Mesothelial cell of epicardium (in vitro differentiated cells): ENCODE measurements at regions not wholly inside any gene's neighbourhood (a gene's known extent, or its start where the extent isn't known, plus 50 kb on each side); places are given as distances from the start of the nearest gene placed in this dataset.

Experiments
- DNase-seq, 2 experiments: peaks; one replicate each; pipeline ENCODE4 v3.0.0; 2021; ENCODE audit warnings: low spot score in 2 of 2; ENCODE audit not compliant: unreplicated experiment in 2 of 2
- H3K27ac Mint-ChIP-seq: 2 replicates; pipeline ENCODE4 v1.8.0; 2021; ENCODE audit warnings: mixed read lengths
- H3K27me3 Mint-ChIP-seq: 2 replicates; pipeline ENCODE4 v1.8.0; 2021; ENCODE audit warnings: low read depth, mixed read lengths
- H3K36me3 Mint-ChIP-seq: 2 replicates; pipeline ENCODE4 v1.8.0; 2021; ENCODE audit warnings: mixed read lengths
- H3K4me1 Mint-ChIP-seq: 2 replicates; pipeline ENCODE4 v1.8.0; 2021; ENCODE audit warnings: mixed read lengths
- H3K4me3 Mint-ChIP-seq: 2 replicates; pipeline ENCODE4 v1.8.0; 2021; ENCODE audit warnings: mild to moderate bottlenecking, moderate library complexity, mixed read lengths
- H3K9me3 Mint-ChIP-seq: 2 replicates; pipeline ENCODE4 v1.8.0; 2021; ENCODE audit warnings: mixed read lengths
- TF ChIP-seq, protein P1 (sequence below): fragments of 200-600 bp; sonication (generic); IDR thresholded peaks from one replicate; pipeline ENCODE4 v1.5.0; 2021; ENCODE audit warnings: antibody characterized with exemption; ENCODE audit not compliant: unreplicated experiment

DNA sequence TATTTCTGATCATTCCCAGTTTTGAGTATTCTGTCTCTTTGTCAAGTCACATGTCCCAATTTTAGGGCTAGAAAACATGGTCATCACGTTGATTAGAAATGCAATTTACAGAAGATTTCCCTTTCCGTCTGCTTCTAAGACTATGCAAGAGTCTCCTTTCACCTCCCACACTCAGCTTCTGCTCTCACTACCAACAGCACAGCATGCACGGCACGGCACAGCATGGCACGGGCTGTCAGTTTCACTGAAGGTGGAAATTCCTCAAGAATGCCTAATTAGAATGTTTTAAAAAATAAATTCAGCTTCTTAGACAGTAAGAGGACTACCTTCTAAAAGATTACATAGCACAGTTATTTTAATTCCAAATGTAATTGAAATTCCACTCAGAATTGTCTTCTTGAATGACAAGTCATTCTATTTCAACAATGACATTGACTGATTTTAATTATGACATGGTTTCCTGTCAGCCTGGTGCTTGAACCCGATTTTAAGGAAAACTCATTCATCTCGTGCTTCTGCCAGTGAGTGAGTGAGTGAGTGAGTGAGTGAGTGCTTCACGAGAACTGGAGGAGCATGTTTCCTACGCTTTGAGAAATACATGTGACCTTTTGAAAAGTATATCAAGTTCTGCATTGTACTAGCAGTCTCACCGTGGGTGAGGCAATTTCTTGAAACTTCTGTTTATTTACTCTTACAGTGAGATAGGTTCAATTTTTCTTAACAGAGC, 124.8 kb upstream of the SORBS2 start:
- peak overlapping the region; percentile 7 for H3K27ac Mint-ChIP-seq
- peaks cover 2% of the 10 kb centered on the region for H3K27me3 Mint-ChIP-seq
- no peak for DNase-seq
- peaks cover 22% of the 10 kb centered on the region for H3K4me1 Mint-ChIP-seq
- no peaks in the 10 kb centered on the region for H3K36me3 Mint-ChIP-seq
- no peak overlapping the region for H3K4me3 Mint-ChIP-seq
- H3K9me3 Mint-ChIP-seq, result no peaks in the 10 kb centered on the region
- TF ChIP-seq, protein P1, sequence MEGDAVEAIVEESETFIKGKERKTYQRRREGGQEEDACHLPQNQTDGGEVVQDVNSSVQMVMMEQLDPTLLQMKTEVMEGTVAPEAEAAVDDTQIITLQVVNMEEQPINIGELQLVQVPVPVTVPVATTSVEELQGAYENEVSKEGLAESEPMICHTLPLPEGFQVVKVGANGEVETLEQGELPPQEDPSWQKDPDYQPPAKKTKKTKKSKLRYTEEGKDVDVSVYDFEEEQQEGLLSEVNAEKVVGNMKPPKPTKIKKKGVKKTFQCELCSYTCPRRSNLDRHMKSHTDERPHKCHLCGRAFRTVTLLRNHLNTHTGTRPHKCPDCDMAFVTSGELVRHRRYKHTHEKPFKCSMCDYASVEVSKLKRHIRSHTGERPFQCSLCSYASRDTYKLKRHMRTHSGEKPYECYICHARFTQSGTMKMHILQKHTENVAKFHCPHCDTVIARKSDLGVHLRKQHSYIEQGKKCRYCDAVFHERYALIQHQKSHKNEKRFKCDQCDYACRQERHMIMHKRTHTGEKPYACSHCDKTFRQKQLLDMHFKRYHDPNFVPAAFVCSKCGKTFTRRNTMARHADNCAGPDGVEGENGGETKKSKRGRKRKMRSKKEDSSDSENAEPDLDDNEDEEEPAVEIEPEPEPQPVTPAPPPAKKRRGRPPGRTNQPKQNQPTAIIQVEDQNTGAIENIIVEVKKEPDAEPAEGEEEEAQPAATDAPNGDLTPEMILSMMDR, result no peak

DNA sequence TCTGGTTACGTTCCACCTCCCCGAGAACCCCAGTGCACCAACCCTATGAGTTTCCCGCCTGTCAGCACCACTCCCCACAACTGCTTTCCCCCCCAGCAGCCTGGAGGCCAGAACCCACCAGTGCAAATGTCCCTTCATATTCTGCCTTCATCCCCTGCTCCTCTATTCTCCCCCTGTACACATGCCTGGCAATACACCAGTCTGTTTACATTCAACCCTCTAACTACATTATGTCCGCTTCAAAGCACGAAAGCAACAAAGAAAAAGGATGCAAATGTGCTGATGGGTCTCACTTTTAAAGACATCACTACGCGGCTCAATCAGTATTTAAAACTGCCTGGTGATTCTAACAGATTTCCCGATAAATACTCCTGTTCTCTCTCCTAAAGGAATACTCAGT, 126.7 kb upstream of the SORBS2 start:
- DNase-seq, result no peak
- H3K27ac Mint-ChIP-seq, result no peak overlapping the region
- no peaks in the 10 kb centered on the region for H3K36me3 Mint-ChIP-seq
- no peak overlapping the region for H3K4me3 Mint-ChIP-seq
- peaks cover 2% of the 10 kb centered on the region for H3K27me3 Mint-ChIP-seq
- TF ChIP-seq, protein P1, result no peak
- no peaks in the 10 kb centered on the region for H3K9me3 Mint-ChIP-seq
- H3K4me1 Mint-ChIP-seq, result peaks cover 14% of the 10 kb centered on the region

DNA sequence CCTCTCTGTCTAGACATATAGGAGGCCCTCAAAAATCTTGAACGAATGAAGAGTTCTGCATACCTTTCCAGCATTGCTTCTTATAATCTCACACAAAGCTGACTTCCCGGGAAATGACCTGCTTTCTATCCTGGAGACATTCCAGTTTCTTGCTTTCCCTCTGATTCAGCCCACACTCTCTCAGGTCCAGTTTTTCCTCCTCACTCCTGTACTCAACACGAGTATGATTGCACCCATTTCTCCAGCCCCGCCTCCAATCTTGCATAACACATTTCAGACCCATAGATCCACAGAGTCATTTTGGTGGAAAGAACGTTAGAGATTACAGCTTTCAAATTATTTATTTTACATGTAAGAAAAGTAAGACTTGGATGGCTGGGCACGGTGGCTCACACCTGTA, 127.5 kb upstream of the TLR3 start:
- Mint-ChIP-seq H3K27ac (no peak overlapping the region), H3K36me3 (no peaks in the 10 kb centered on the region), H3K4me1 (peaks cover 14% of the 10 kb centered on the region), H3K4me3 (no peak overlapping the region), H3K27me3 (no peaks in the 10 kb centered on the region), H3K9me3 (no peaks in the 10 kb centered on the region)
- TF ChIP-seq, protein P1, result no peak
- no peak for DNase-seq

DNA sequence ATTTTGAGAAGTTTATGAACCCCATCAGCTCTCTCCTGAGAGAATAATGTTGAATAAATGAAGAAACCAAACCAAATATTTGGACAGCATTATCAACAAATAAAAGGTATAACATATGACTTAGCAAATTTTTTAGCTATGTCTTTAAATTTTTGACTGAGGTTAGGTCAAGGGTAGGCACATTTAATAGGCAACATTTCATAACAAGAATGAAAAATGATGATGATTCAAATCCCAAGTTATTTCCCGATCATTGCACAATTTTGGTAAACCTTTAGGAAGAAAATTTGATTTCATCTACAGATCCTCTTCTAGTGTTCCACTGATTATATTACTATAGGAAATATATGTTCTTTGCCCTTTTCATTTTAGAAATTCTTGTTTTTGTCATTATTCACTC, 123.7 kb upstream of the TLR3 start:
- no peak overlapping the region for H3K4me3 Mint-ChIP-seq
- H3K36me3 Mint-ChIP-seq, result no peaks in the 10 kb centered on the region
- peaks cover 9% of the 10 kb centered on the region for H3K4me1 Mint-ChIP-seq
- H3K9me3 Mint-ChIP-seq, result no peaks in the 10 kb centered on the region
- H3K27ac Mint-ChIP-seq, result no peak overlapping the region
- peaks cover 1% of the 10 kb centered on the region for H3K27me3 Mint-ChIP-seq
- TF ChIP-seq, protein P1, result no peak
- no peak for DNase-seq

DNA sequence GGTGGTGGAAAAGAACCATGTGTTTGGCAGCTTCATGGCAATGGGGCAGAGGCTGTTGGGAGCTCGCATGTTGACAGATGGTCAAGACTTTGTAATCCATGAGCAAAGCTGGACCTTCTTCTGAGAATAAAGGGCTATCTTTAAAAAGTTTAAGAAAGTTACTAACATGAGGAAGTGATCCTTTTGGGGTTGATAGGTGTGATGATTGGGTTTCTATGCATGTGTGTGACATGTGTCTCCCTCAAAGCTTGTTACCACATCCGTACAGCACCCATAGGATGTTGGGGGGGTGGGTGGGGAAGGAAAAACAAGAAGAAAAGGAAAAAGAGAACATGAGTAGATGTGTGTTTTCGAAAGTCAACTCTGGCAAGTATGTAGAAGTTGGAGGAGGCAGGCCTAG, 123.0 kb upstream of the TLR3 start:
- Mint-ChIP-seq H3K4me3 (no peak overlapping the region), H3K27me3 (peaks cover 1% of the 10 kb centered on the region), H3K4me1 (peaks cover 13% of the 10 kb centered on the region), H3K27ac (no peak overlapping the region), H3K36me3 (no peaks in the 10 kb centered on the region), H3K9me3 (no peaks in the 10 kb centered on the region)
- DNase-seq, result no peak
- TF ChIP-seq, protein P1, result no peak

DNA sequence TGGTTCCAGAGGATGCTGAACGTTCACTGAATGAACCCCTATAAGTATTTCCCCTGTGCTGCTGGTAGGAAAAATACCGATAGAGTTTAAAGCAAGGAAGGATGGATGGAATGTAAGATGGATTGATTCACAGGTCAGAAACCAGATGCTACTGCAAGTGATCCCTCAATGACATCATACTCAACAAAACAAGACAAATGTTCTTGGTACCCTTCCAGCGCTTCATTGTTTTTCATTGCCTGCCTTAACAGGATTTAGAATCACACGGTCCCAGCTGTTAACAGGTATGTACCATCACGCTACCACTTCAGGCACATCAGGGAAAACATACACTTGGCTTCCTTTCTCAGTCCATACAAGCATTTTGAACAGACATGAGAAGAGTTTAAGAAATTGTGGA, 118.1 kb upstream of the TLR3 start:
- Mint-ChIP-seq H3K4me1 (peaks cover 35% of the 10 kb centered on the region), H3K27me3 (peaks cover 1% of the 10 kb centered on the region), H3K9me3 (no peaks in the 10 kb centered on the region), H3K27ac (no peak overlapping the region), H3K36me3 (no peaks in the 10 kb centered on the region), H3K4me3 (no peak overlapping the region)
- no peak for DNase-seq
- TF ChIP-seq, protein P1, result no peak
